ENCODE measurements at regions not wholly inside any gene's neighbourhood (a gene's known extent, or its start where the extent isn't known, plus 50 kb on each side); places are given as distances from the start of the nearest gene placed in this dataset.

DNA sequence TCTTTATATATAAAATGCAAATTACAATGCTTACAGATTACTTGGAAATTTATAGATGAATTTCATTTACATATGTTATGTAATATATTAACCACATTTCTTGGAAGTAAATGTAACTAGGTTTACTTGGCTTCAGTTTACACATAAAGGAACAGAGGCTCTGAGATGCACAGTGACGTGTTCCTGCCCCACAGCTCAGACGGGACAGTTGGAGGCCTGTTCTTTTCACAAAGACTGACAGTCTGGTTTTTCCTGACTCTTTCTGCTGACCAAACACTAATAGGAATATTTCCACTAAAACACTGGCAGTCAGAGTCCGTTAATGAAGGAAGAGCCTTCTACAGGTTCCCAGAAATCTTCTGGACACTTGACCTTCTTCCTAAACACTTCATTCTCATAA is 336.1 kb downstream of the MFSD1 start:
- TF ChIP-seq, protein P1, sequence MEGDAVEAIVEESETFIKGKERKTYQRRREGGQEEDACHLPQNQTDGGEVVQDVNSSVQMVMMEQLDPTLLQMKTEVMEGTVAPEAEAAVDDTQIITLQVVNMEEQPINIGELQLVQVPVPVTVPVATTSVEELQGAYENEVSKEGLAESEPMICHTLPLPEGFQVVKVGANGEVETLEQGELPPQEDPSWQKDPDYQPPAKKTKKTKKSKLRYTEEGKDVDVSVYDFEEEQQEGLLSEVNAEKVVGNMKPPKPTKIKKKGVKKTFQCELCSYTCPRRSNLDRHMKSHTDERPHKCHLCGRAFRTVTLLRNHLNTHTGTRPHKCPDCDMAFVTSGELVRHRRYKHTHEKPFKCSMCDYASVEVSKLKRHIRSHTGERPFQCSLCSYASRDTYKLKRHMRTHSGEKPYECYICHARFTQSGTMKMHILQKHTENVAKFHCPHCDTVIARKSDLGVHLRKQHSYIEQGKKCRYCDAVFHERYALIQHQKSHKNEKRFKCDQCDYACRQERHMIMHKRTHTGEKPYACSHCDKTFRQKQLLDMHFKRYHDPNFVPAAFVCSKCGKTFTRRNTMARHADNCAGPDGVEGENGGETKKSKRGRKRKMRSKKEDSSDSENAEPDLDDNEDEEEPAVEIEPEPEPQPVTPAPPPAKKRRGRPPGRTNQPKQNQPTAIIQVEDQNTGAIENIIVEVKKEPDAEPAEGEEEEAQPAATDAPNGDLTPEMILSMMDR (IDR thresholded peaks at IDR 0.05; ENCODE audit: low read depth, low read length), result no peak
- no peak overlapping the region for H3K4me3 ChIP-seq (ENCODE audit: low read depth, low read length)

DNA sequence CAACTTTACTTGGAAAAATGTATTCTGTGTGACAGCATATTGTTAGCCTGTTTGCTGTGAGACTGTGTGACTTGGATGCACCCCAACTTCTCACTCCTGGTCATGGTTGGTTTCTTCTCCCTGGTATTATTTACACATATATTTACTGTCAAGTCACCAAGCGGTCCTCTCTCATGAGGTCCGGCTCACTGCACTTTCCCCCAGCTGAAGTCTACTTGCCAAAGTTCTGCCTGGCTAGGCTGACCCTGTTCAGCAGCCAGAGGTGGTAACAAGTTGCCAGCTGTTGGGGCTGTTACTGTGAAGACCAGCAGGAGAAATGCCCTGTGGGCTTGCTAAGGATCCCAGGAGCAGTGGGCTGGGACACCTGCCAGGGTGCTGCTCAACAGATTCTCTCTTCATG is 337.5 kb downstream of the MFSD1 start:
- TF ChIP-seq, protein P1 (IDR thresholded peaks at IDR 0.05; ENCODE audit: low read depth, low read length), result no peak
- H3K4me3 ChIP-seq (ENCODE audit: low read depth, low read length), result no peak overlapping the region

DNA sequence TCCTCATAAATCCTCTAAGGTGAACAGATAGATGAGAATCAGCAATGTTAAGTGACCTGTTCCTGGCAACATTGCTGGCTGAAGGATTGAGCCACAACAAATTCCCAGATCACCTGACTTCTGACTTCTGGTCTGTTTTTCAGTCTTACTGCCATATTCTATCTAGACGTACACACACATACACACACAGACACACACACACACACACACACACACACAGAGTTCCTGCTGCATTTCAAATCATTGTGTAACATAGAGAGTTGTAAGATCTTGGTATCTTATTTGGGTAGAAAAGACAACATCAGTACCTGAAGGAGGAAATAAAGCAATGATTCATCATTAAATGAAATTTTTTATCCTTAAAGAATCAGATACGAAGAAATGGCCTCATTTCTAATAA is 342.6 kb downstream of the MFSD1 start:
- H3K4me3 ChIP-seq (ENCODE audit: low read depth, low read length), result no peak overlapping the region
- TF ChIP-seq, protein P1 (IDR thresholded peaks at IDR 0.05; ENCODE audit: low read depth, low read length), result no peak

DNA sequence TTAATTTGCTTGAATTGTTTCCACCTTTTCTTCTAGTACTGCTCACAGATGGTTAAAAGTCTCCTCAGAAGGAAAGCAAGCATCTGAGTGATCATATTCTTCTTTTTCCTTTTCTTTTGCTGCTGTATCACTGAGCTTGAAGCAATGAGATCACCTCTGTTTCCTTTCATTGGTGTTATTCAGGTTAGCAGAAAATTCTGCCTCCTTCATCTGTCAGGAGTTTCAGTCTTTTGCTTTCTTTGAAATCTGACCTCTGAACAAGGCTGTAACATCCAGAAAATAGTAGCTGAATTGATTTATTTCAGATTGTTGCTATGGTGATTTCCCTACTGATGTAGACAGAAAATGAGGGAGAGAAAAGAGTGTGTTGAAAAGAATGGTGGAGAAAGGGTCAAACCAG is 343.0 kb downstream of the MFSD1 start:
- no peak overlapping the region for H3K4me3 ChIP-seq (ENCODE audit: low read depth, low read length)
- TF ChIP-seq, protein P1 (IDR thresholded peaks at IDR 0.05; ENCODE audit: low read depth, low read length), result no peak

DNA sequence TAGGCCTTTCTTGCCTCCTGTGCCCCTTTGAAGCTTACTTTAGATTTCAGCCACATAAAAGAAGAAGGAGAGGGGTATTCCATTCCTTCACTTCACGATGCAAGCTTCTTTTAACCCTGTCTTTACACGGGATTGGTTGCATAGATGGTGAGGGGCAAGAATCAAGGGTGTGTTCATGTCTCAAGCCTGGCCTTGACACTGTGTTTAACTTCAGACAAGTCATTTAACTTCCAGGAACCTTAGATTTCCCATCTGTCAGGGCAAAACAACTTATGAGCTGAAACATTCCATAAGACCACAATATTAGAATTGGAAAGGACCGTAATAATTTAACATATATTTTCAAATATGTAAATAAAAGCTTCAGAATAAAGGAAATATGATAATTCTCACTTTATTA is 344.5 kb downstream of the MFSD1 start:
- TF ChIP-seq, protein P1 (IDR thresholded peaks at IDR 0.05; ENCODE audit: low read depth, low read length), result no peak
- no peak overlapping the region for H3K4me3 ChIP-seq (ENCODE audit: low read depth, low read length)

DNA sequence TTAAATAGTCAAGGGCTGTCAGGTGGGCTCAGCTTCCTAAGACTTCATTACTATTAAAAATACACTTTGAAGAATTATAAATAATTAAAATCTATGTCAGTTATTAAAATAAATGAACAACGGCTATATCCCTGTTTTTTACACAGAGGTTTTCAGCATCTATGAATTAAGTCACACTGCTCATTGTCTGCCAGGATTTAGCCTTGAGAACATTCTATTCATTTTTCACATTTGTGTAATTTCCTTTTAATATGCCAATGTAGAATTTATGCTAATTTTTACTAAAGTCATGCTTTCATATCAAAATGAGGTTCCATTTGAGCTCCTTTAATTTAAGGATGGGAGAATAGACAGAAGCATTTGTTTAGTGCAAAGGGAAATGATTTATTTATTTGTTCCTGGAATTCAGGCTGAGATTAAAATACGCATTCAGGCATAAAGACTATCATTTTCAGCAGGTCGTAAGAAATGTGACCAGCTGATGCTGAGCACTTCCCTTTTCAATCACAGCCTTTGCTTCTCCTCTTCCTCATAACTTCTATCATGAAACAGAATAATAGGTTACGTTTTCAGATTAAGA is 345.1 kb downstream of the MFSD1 start:
- TF ChIP-seq, protein P1 (IDR thresholded peaks at IDR 0.05; ENCODE audit: low read depth, low read length), result no peak
- no peak overlapping the region for H3K4me3 ChIP-seq (ENCODE audit: low read depth, low read length)

DNA sequence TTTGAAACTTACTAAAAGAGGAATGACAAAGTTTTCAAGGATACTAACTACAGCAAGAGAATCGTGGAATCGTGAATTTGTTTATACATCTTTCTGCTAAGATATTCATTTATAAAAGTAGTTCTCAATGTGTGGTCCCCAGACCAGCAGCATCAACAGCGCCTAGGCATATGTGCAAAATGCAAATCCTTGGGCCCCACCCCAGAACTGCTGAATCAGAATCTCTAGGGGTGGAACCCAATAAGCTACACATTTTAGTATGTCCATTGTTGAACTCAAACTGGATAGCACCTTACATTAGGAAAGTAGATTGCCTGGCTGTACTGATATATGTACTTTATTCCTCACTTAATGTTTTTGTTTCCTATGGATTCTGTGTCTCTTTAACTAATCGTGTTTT is 346.0 kb downstream of the MFSD1 start:
- no peak overlapping the region for H3K4me3 ChIP-seq (ENCODE audit: low read depth, low read length)
- TF ChIP-seq, protein P1 (IDR thresholded peaks at IDR 0.05; ENCODE audit: low read depth, low read length), result no peak

Data from WI38 (cell line).